ENCODE measurements at regions not wholly inside any gene's neighbourhood (a gene's known extent, or its start where the extent isn't known, plus 50 kb on each side); places are given as distances from the start of the nearest gene placed in this dataset.
"Not testable (repeated sequence)": the region's sequence is repeated elsewhere in the genome, so short reads cannot be mapped to it uniquely, and the experiment has no call there.

DNA sequence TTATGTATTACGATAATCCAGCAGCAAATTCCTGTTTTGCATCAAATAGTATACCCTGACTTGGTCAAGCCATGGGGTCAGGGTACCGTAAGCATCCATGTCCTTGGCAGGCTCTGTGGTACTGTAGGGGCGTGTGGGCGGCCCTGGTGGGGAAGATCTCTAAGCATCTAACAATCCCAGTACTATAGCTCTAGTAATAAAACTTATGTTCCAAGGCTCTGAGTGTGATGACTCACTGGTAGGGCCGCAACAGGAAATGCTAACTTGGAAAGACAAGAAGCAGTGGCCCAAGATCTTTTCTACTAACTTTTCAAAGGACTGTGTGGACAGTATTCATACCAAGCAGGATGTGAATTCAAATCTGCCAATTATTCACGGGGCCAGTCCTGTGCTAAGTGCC, 63.8 kb downstream of the CLEC18A start:
- not testable (repeated sequence) for DNase-seq (ENCODE audit: low read depth in 4 of 4, low spot score in 1 of 4)

DNA sequence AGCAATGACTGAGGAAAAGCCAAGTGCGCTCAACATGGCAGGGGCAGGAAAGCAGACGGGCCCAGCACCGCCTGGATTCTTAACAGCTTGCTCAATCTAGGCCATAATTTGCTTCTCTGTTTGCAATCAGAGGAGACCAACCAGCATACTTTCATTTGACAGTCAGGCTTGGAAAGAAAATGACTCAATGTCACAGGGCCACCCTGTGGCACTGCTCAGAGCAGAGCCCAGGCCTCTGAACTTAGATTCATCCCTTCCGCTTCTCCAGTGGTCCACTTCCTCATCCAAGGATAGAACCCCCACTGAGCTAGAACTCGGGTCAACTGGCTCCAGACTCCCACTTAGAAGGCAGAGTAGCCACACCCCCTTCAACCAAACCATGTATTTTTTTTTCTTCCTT, 65.6 kb downstream of the CLEC18A start:
- not testable (repeated sequence) for DNase-seq (ENCODE audit: low read depth in 4 of 4, low spot score in 1 of 4)

DNA sequence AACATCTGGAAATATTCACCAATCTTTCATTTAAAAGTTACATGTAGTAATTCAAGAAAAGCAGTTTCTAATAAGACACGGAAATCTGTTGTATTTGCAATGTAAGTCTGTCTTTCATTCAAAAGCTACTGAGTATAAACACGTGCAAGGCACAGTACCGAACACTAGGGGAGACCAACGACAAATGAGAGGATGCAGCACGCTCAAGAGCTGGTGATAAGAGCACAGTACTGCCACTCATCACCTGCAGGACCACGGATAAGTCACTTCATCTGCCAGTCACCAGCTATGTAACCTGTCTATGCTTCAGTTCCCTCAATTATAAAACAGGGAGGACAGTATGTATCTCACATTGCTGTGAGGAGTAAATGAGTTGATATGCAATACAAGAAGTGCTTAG, 67.1 kb downstream of the CLEC18A start:
- DNase-seq (ENCODE audit: low read depth in 4 of 4, low spot score in 1 of 4), result peak in 2 of 4 experiments; percentile 1 to 3

DNA sequence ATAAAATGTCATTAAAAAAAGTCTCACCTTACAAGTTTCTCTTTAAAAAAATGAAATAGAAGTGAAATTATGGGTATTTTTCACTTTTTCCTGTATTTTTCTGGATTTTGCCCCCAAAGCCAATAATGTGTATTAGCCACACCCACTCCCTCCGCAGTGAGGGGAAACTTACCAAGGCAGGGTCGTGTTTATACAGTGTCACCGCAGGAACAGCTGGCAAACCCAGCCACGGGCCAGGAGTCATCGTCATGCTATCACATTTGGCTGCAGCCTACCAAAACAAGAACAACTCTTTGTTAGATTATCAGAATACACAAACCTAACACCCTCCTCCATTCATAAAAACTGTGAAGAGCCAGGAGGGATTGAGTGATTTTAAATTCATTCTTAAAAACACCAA, 72.1 kb downstream of the CLEC18A start:
- not testable (repeated sequence) for DNase-seq (ENCODE audit: low read depth in 4 of 4, low spot score in 1 of 4)

DNA sequence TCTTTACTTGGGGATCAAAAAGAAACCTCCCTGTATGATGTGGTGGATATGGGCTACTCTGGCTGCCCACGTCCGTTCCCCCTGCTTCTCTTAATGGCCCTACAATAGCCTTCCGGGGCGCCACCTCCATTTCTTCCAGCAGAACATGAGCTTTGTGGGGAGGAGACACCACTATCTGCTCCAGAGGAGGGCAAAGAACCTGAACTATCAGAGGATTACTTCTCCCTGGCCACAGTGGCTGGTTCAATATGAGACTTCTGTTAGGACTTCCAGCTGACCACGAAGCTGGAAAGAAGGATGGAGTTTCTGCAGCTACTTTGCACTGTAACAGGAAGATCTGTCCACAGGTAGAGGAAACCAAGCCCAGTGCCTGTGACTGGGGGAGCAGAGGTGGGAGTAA, 72.8 kb downstream of the CLEC18A start:
- not testable (repeated sequence) for DNase-seq (ENCODE audit: low read depth in 4 of 4, low spot score in 1 of 4)

DNA sequence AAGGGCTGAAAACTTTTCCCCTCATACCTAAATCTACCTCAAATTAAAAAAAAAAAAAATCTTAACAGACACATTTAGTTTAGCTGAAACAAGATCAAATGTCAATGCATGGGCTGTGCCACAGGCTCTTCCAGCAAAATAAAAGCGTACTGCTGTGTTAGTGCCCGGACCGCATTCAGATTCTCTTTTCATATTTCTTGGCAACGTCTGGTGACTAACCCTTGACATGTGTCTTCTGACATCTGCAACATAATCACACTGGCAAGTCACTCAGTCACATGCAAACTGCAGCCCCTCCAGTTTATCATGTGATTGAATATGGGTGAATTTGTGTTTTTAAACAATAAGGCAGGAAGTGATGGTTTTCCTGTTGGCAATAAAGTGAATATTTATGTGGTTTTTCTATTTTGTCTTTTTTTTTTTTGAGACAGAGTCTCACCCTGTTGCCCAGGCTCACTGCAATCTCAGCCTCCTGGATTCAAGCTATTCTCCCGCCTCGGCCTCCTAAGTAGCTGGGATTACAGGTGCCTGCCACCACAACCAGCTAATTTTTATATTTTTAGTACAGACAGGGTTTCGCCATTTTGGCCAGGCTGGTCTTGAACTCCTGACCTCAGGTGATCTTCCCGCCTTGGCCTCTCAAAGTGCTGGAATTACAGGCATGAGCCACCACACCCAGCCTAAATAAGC, 75.2 kb downstream of the CLEC18A start:
- DNase-seq (ENCODE audit: low read depth in 4 of 4, low spot score in 1 of 4), result not testable (repeated sequence)

DNA sequence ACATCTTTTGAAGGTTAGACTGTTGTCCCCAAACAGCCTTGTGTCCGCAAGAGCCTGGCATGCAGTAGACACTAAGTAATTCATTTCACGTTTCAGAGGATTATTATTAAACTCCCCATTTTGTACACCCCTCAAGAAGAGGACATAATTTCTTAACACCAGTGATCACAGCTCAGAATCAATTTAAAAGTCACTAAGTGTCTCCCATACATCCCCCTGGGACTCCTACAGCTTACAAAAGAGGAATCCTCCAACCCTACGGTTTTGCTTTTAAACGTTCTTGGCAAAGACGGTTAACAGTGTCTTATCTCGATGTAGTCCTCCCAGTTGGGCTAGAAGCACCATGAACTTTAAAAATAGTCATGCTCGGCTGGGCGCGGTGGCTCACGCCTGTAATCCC, 81.2 kb upstream of the PDPR start:
- DNase-seq (ENCODE audit: low read depth in 4 of 4, low spot score in 1 of 4), result not testable (repeated sequence)

DNA sequence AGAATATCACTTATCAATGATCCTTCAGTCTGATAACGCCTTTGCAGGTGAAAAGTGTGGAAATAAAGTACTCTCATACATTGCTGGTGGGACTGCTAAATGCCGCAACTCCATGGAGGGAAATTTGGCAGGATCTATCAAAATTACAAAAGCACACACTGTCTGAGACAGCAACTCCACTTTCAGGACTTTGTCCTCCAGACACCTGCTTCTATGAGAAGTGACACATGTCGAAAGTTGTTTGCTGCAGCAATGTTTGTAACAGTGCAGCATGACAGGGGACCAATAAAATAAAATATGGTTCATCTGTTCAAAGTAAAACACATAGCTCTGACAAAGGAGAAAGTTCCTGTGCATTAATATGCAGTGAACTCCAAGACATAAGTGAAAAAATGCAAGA, 76.2 kb upstream of the PDPR start:
- not testable (repeated sequence) for DNase-seq (ENCODE audit: low read depth in 4 of 4, low spot score in 1 of 4)

DNA sequence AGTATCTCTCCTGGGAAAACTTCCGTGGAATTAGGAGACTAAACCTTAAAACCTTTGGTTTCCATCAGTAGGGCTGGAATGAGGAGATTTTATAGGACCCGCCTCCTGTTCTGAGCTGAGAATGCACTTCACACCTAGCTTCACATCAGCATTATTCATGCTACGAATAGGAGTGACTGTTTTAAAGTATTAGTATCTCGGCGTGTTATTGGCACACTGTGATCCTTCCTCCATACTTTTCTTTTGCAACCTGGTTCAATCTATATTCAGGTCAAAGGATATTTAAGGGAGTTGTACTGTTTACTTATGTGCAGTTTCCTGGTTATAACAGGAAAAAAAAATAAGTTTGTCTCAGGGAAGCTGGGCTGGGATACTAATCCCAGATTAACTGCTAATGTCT, 73.6 kb upstream of the PDPR start:
- not testable (repeated sequence) for DNase-seq (ENCODE audit: low read depth in 4 of 4, low spot score in 1 of 4)

DNA sequence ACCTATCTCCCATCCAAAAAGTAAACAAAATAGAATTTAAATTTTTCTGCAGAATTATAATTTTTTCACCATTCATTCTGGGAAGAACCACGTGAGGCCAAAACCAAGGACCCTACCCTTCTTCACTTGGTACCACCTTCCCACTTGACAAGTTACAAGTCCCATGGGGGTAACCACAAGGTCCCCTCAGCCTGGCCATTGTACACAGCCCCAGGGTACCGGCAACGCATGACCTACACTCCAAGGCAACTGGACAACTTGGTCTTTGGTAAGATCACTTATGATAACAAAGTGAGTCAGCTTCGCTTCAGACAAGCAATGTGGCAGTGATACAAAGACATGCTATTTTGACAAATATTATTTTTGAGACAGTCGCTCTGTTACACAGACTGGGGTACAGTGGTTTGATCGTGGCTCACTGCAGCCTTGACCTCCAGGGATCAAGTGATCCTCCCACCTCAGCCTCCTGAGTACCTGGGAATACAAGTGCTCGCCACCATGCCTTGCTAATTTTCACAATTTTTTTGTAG, 70.5 kb upstream of the PDPR start:
- DNase-seq (ENCODE audit: low read depth in 4 of 4, low spot score in 1 of 4), result not testable (repeated sequence)

DNA sequence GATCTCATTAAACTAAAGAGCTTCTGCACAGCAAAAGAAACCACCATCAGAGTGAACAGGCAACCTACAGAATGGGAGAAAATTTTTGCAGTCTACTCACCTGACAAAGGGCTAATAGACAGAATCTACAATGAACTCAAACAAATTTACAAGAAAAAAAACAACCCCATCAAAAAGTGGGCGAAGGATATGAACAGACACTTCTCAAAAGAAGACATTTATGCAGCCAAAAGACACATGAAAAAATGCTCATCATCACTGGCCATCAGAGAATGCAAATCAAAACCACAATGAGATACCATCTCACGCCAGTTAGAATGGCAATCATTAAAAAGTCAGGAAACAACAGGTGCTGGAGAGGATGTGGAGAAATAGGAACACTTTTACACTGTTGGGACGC, 67.6 kb upstream of the PDPR start:
- not testable (repeated sequence) for DNase-seq (ENCODE audit: low read depth in 4 of 4, low spot score in 1 of 4)

DNA sequence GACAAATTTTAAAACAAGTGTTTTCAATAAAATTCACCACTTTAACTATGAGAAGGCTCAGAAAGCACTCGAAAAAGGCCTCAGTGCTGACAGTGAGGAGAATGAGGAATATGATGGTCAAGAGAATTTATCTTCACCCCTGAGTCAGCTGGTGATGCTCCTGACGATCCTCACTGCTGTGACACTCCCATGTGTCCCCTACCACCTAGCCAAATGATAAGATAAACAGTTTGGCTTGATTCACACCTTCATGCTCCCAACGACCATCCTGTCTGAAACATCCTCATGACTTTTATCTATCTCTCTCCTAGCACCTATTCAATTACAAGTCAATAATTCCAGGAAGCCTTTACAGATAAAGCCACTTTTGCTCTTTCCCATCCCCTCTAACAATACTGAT, 66.0 kb upstream of the PDPR start:
- not testable (repeated sequence) for DNase-seq (ENCODE audit: low read depth in 4 of 4, low spot score in 1 of 4)

DNA sequence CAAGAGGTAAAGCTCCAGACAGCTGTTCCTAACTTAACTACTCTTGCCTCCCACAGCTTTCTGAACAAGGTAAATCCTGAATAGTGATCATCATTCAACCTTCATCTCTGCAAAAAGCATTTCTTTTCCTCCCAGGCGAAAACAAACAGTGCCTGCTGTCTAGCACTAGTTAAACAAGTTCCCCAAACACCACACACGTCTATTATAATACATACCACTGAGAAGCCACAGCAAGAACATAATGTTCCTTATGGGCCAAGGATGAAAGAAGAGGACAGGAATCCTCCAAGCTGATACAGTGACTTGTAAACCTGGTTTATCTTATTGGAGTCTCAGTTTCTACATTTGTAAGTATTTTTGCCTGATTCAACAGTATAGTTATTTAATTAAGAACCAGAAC, 56.1 kb upstream of the PDPR start:
- DNase-seq (ENCODE audit: low read depth in 4 of 4, low spot score in 1 of 4), result not testable (repeated sequence)

DNA sequence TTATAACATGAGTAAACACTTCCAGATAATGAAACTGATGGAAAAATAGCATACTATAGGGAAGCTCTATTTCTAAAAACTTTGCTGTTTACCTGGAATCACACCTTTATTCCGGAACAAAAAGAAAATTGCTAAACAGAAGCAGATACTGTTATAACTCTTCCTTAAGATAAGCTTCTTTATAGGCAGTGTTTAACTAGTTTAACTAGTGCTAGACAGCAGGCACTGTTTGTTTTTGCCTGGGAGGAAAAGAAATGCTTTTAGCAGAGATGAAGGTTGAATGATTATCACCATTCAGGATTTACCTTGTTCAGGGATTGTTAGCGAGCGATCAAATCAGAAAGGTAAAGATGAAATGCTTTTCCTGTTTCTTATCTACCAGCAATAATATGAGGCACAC, 54.7 kb upstream of the PDPR start:
- DNase-seq (ENCODE audit: low read depth in 4 of 4, low spot score in 1 of 4), result not testable (repeated sequence)

DNA sequence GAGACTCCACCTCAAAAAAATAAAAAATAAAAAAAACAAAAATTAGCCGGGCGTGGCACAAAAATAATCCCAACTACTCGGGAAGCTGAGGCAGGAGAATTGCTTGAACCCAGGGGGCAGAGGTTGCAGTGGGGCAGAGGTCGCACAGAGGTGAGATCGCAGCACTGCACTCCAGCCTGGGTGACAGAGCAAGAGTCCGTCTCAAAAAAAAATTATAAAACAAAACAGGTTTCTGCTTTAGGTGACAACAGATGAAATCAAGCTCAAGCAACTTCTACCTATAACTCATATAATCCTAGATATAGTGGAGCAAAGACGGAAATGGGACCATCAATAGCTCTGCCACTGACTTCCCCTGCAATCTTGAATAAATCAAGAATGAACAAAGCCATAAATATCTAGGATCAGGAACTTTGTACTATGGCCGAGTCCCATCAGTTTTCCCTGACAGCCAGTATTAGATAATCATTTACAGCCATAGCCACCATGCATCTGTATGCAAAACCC, 53.6 kb upstream of the PDPR start:
- not testable (repeated sequence) for DNase-seq (ENCODE audit: low read depth in 4 of 4, low spot score in 1 of 4)

DNA sequence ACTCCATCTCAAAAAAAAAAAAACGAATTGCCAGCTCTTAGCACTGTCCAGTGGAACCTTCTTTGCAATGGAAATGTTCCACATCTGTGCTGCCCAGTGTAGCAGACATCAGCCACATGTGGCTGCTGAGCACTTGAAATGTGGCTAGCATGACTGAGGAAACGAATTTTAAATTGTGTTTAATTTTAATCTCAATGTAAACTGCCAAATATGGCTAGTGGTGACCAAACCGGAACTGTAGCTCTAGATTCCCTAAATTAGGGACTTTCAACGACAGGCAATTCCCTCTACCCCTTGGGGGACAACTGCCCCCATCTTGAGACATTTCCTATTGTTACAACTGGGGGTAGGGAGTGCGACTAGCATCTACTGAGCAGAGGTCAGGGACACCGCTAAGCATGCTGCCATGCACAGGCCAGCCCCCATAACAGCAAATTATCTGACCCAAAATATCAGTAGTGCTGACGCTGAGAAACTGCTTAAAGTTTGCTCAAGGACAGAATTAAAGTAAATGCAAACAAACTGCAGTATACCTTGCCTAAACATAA, 52.4 kb upstream of the PDPR start:
- not testable (repeated sequence) for DNase-seq (ENCODE audit: low read depth in 4 of 4, low spot score in 1 of 4)

DNA sequence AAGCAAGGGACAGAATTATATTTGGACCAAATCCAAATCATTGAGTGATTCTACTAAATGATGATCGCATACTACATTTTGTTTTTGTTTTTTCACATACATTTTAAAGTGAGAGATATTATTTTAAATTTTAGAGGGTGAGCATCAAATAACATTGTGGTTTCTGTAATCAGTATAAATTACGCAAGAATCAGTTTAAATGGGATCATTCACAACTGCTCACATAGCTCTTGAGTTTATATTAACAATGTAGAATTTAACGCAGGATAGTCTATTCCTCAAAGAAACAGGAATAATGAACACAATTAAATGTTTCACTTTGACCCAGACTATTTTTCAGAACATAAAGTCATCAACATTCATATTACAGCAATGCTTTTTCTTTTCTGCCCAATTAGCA, 51.2 kb upstream of the PDPR start:
- not testable (repeated sequence) for DNase-seq (ENCODE audit: low read depth in 4 of 4, low spot score in 1 of 4)
